ENCODE measurements at regions not wholly inside any gene's neighbourhood (a gene's known extent, or its start where the extent isn't known, plus 50 kb on each side); places are given as distances from the start of the nearest gene placed in this dataset.

GRCh38 chr18:28510210-28510609 lies 333.3 kb upstream of the CDH2 start:
- Histone ChIP-seq H3K4me3 (no peak overlapping the region), H3K36me3 (no peaks in the 10 kb centered on the region), H3K27ac (no peak overlapping the region), H3K9me3 (no peaks in the 10 kb centered on the region), H3K27me3 (no peaks in the 10 kb centered on the region), H3K4me1 (no peaks in the 10 kb centered on the region)
- ATAC-seq (no peak), DNase-seq (no peak)
- intact Hi-C loops (cut with DNase I), result no loop called here
- TF ChIP-seq CTCF (IDR thresholded peaks at IDR 0.05), result no peak

DNA sequence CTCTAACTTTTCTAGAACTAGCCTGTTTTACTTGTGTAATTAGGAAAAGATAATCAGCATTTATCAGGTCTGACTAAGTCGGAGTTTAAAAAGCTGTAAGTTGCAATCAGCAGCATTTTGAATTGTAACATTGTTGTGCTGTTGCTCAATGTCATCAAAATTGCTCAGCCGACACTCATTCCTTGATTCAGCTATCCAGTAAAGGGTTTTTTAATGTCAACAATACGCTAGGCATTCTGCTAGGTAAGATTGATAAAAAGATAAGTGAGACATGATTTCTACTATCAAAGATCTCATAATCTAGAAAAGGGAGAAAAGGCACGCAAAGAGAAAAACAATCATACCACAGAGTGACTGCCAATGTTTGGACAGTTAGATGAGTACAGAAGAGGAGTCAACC lies 327.1 kb upstream of the CDH2 start:
- no peaks in the 10 kb centered on the region for H3K36me3 ChIP-seq
- H3K27me3 ChIP-seq, result no peaks in the 10 kb centered on the region
- H3K4me3 ChIP-seq, result no peak overlapping the region
- H3K4me1 ChIP-seq, result no peaks in the 10 kb centered on the region
- no peak overlapping the region for H3K27ac ChIP-seq
- TF ChIP-seq CTCF (IDR thresholded peaks at IDR 0.05), result no peak
- ATAC-seq (no peak), DNase-seq (no peak)
- intact Hi-C loops (cut with DNase I), result no loop called here
- H3K9me3 ChIP-seq, result no peaks in the 10 kb centered on the region

DNA sequence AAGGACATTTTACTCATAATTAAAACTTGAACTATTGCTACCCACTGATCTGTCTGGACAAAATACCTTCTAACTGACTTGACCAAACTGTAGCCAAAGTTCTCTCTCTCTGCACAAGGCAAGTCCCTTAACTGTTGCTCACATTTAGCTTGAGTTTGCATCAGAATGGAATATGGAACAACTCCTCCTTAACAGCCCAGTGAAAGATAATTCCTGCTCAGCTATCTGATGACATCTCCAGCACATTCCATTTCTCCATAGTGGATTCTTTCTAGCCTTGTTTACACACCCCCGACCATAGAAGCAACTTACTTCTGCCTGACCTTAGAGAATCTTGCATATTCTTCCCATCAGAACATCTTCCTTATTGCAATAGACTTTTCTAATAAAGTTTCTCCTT lies 317.2 kb upstream of the CDH2 start:
- no peak for TF ChIP-seq CTCF (IDR thresholded peaks at IDR 0.05)
- Histone ChIP-seq H3K27me3 (no peaks in the 10 kb centered on the region), H3K27ac (no peak overlapping the region), H3K4me1 (no peaks in the 10 kb centered on the region), H3K4me3 (no peak overlapping the region), H3K9me3 (no peaks in the 10 kb centered on the region), H3K36me3 (no peaks in the 10 kb centered on the region)
- ATAC-seq (no peak), DNase-seq (no peak)
- intact Hi-C loops (cut with DNase I), result no loop called here

- no peak for DNase-seq
- no peak for ATAC-seq
- Histone ChIP-seq H3K4me1 (no peaks in the 10 kb centered on the region), H3K36me3 (no peaks in the 10 kb centered on the region), H3K27me3 (no peaks in the 10 kb centered on the region), H3K27ac (no peak overlapping the region), H3K4me3 (no peak overlapping the region), H3K9me3 (no peaks in the 10 kb centered on the region)
- TF ChIP-seq CTCF (IDR thresholded peaks at IDR 0.05), result no peak
- intact Hi-C loops (cut with DNase I), result no loop called here
Observed at GRCh38 chr18:28485918-28486317, 309.0 kb upstream of the CDH2 start.

GRCh38 chr18:28485210-28485801 lies 308.4 kb upstream of the CDH2 start:
- H3K4me1 ChIP-seq, result no peaks in the 10 kb centered on the region
- no peak overlapping the region for H3K27ac ChIP-seq
- H3K36me3 ChIP-seq, result no peaks in the 10 kb centered on the region
- DNase-seq (no peak), ATAC-seq (no peak)
- H3K4me3 ChIP-seq, result no peak overlapping the region
- intact Hi-C loops (cut with DNase I), result no loop called here
- H3K9me3 ChIP-seq, result no peaks in the 10 kb centered on the region
- TF ChIP-seq CTCF (IDR thresholded peaks at IDR 0.05), result no peak
- no peaks in the 10 kb centered on the region for H3K27me3 ChIP-seq

GRCh38 chr18:28478531-28478930 lies 301.6 kb upstream of the CDH2 start:
- ATAC-seq (no peak), DNase-seq (no peak)
- no peaks in the 10 kb centered on the region for H3K36me3 ChIP-seq
- H3K4me1 ChIP-seq, result no peaks in the 10 kb centered on the region
- H3K9me3 ChIP-seq, result no peaks in the 10 kb centered on the region
- no peak for TF ChIP-seq CTCF (IDR thresholded peaks at IDR 0.05)
- H3K4me3 ChIP-seq, result no peak overlapping the region
- no peak overlapping the region for H3K27ac ChIP-seq
- intact Hi-C loops (cut with DNase I), result no loop called here
- H3K27me3 ChIP-seq, result no peaks in the 10 kb centered on the region

Data from upper lobe of right lung (tissue), 1 donor.